ENCODE measurements at regions not wholly inside any gene's neighbourhood (a gene's known extent, or its start where the extent isn't known, plus 50 kb on each side); places are given as distances from the start of the nearest gene placed in this dataset.
"Not testable (repeated sequence)": the region's sequence is repeated elsewhere in the genome, so short reads cannot be mapped to it uniquely, and the experiment has no call there.

DNA sequence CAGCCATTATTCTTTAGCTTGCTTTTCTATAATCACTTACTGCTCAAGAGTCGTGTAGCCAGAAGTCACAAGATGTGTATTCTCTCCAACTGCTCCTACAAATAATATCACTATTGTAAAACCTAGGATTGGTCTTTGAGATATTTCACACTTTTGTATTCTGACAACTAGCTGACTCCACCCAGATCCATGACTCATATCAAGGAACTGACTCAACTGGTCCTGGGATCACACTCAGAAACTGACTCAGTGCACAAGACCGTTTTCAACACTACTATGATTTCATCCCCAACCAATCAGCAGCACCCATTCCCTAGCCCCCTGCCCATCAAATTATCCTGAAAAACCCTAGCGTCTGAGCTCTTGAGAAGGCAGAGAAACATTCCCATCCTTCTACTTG is 56.5 kb upstream of the ORC5 start:
- ChIA-PET POLR2A (no interaction called here), CTCF (no interaction called here)
- H3K27ac ChIP-seq (ENCODE audit: insufficient read depth in 1 of 2, low read depth in 1 of 2, low read length in 2 of 2, poor library complexity in 1 of 2, severe bottlenecking in 2 of 2), result no peak overlapping the region

DNA sequence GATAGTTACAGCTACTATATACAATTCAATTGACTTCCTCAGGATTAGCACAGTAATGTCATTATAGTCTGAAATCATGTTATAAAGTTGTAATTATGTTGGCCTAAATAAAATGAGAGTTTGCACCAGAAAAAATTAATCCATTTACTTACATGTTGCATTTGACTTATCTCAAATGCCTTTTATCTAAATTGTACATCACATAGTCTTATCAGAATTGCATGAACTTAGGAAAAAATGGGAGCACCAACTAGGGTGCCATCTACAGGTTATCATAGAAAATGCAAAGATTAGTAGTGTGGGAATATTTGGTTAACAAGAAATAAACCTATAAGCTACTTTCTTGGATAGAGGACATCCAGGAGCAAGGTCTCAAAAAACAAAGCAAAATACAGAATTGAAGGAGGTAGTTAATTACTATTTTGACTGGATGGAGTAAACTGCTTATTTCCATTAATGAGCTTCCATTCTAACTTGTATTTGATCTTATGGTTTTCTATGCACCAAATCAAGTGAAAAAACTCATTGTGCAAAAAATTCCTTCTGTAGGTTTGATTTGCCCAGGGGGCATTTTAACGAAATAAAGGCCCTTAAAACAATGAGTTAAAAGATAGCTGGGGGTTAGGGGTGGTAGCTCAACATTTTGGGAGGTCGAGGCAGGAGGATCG is 60.0 kb upstream of the ORC5 start:
- WGBS (ENCODE audit: insufficient coverage), result 0% methylated on average over 1 of the region's 3 CpGs
- Histone ChIP-seq H3K4me3 (ENCODE audit: control insufficient read depth in 1 of 7, extremely low read depth in 1 of 7, insufficient read depth in 4 of 7, low read depth in 2 of 7, low read length in 6 of 7) (no peak overlapping the region), H3K9me3 (ENCODE audit: control extremely low read depth in 1 of 5, control insufficient read depth in 4 of 5, insufficient read depth in 2 of 5, low read depth in 1 of 5, low read length in 4 of 5) (peaks cover 0 to 9% (median 3%) of the 10 kb centered on the region in 5 experiments), H3K4me1 (ENCODE audit: control extremely low read depth in 1 of 4, control insufficient read depth in 4 of 4, insufficient read depth in 4 of 4, low read length in 3 of 4) (no peaks in the 10 kb centered on the region), H3K36me3 (ENCODE audit: control insufficient read depth in 4 of 4, insufficient read depth in 4 of 4, low read length in 3 of 4) (no peaks in the 10 kb centered on the region), H3K27ac (ENCODE audit: insufficient read depth in 1 of 2, low read depth in 1 of 2, low read length in 2 of 2, poor library complexity in 1 of 2, severe bottlenecking in 2 of 2) (no peak overlapping the region), H3K27me3 (replicated peaks in 2 of 5; ENCODE audit: control insufficient read depth in 4 of 5, insufficient read depth in 5 of 5, low read length in 4 of 5) (peaks cover 0 to 2% (median 0%) of the 10 kb centered on the region in 5 experiments)
- POLR2A ChIA-PET, result no interaction called here
- CTCF ChIA-PET, result interaction anchor here (1.0 to 2.5 kb wide), 4 partner anchors 13 to 43 kb away, joined by 3 to 9 read pairs (median 8); no protein-coding TSS in a partner anchor
- DNase-seq, result peak; percentile 6 to 13 (median 10)

More for the DNA sequence above, 56.5 kb upstream of the ORC5 start:
- Histone ChIP-seq H3K4me3 (ENCODE audit: control insufficient read depth in 1 of 7, extremely low read depth in 1 of 7, insufficient read depth in 4 of 7, low read depth in 2 of 7, low read length in 6 of 7) (no peak overlapping the region), H3K4me1 (ENCODE audit: control extremely low read depth in 1 of 4, control insufficient read depth in 4 of 4, insufficient read depth in 4 of 4, low read length in 3 of 4) (no peaks in the 10 kb centered on the region), H3K27me3 (replicated peaks in 2 of 5; ENCODE audit: control insufficient read depth in 4 of 5, insufficient read depth in 5 of 5, low read length in 4 of 5) (peaks cover 0 to 3% (median 0%) of the 10 kb centered on the region in 5 experiments), H3K9me3 (ENCODE audit: control extremely low read depth in 1 of 5, control insufficient read depth in 4 of 5, insufficient read depth in 2 of 5, low read depth in 1 of 5, low read length in 4 of 5) (peaks cover 0 to 10% (median 3%) of the 10 kb centered on the region in 5 experiments), H3K36me3 (ENCODE audit: control insufficient read depth in 4 of 4, insufficient read depth in 4 of 4, low read length in 3 of 4) (no peaks in the 10 kb centered on the region)
- DNase-seq, result no peak
- 95% methylated on average over 3 of the region's 3 CpGs for WGBS (ENCODE audit: insufficient coverage)

DNA sequence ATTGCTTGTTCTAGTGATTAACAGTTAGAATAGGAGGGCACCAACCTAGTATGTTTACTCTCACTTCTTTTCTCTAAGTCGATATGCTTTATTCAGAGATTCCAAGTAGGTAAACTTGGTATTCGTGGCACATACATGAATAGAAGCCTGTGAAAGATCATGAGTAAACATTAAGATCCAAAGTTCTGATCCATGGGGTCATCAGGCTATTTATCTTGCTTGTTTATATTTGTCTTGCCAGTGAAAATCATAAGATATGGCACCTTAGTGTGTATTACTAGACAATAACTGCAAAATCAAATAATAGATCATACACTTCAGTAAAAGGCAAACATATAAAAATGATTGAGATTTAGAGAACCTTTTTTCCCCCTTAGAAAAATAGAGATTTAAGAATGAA is 56.5 kb upstream of the LHFPL3 start:
- H3K9me3 ChIP-seq (ENCODE audit: control extremely low read depth in 1 of 5, control insufficient read depth in 4 of 5, insufficient read depth in 2 of 5, low read depth in 1 of 5, low read length in 4 of 5), result peaks cover 0 to 4% (median 0%) of the 10 kb centered on the region in 5 experiments
- H3K27me3 ChIP-seq (replicated peaks in 2 of 5; ENCODE audit: control insufficient read depth in 4 of 5, insufficient read depth in 5 of 5, low read length in 4 of 5), result peaks cover 0 to 2% (median 0%) of the 10 kb centered on the region in 5 experiments
- ChIA-PET POLR2A (no interaction called here), CTCF (no interaction called here)
- 86% methylated on average over 2 of the region's 2 CpGs for WGBS (ENCODE audit: insufficient coverage)
- H3K27ac ChIP-seq (ENCODE audit: insufficient read depth in 1 of 2, low read depth in 1 of 2, low read length in 2 of 2, poor library complexity in 1 of 2, severe bottlenecking in 2 of 2), result no peak overlapping the region
- DNase-seq, result no peak
- H3K4me3 ChIP-seq (ENCODE audit: control insufficient read depth in 1 of 7, extremely low read depth in 1 of 7, insufficient read depth in 4 of 7, low read depth in 2 of 7, low read length in 6 of 7), result no peak overlapping the region
- H3K4me1 ChIP-seq (ENCODE audit: control extremely low read depth in 1 of 4, control insufficient read depth in 4 of 4, insufficient read depth in 4 of 4, low read length in 3 of 4), result no peaks in the 10 kb centered on the region
- H3K36me3 ChIP-seq (ENCODE audit: control insufficient read depth in 4 of 4, insufficient read depth in 4 of 4, low read length in 3 of 4), result no peaks in the 10 kb centered on the region

DNA sequence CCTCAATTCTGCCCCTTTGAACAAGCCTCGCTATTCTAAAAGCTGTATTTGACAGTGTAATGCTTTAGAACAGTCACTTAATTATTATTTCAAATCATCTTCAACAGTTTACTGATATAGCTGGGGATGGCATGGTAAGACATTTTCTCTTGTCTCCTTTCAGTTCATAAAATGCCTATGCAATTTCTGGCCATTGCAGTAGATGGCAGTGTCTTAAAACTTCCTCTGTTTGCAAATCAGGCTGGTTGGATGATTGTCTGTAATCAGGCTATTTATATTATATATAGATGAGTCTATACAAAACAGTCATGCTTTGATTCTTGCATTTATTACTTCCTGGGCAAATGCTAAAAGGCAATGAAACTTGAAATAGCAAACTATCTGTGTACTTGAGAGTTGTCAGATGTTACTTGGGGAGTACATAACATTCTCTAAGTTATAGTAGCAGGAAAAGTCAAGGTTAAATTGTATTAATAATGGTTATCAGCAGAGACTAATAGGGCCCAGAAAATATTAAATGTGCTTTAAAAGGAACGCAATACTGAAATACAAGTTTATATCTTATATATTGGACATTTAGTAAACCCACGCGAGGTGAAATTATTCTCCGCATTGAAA is 55.5 kb upstream of the LHFPL3 start:
- Histone ChIP-seq H3K27ac (ENCODE audit: insufficient read depth in 1 of 2, low read depth in 1 of 2, low read length in 2 of 2, poor library complexity in 1 of 2, severe bottlenecking in 2 of 2) (no peak overlapping the region), H3K9me3 (ENCODE audit: control extremely low read depth in 1 of 5, control insufficient read depth in 4 of 5, insufficient read depth in 2 of 5, low read depth in 1 of 5, low read length in 4 of 5) (peaks cover 0 to 4% (median 0%) of the 10 kb centered on the region in 5 experiments), H3K36me3 (ENCODE audit: control insufficient read depth in 4 of 4, insufficient read depth in 4 of 4, low read length in 3 of 4) (no peaks in the 10 kb centered on the region), H3K4me1 (ENCODE audit: control extremely low read depth in 1 of 4, control insufficient read depth in 4 of 4, insufficient read depth in 4 of 4, low read length in 3 of 4) (no peaks in the 10 kb centered on the region), H3K4me3 (ENCODE audit: control insufficient read depth in 1 of 7, extremely low read depth in 1 of 7, insufficient read depth in 4 of 7, low read depth in 2 of 7, low read length in 6 of 7) (no peak overlapping the region), H3K27me3 (replicated peaks in 2 of 5; ENCODE audit: control insufficient read depth in 4 of 5, insufficient read depth in 5 of 5, low read length in 4 of 5) (peaks cover 0 to 2% (median 0%) of the 10 kb centered on the region in 5 experiments)
- WGBS (ENCODE audit: insufficient coverage), result no CpG with 5 or more reads among the region's 5 CpGs
- CTCF ChIA-PET, result interaction anchor here (0.6 kb wide), 1 partner anchor 98 kb away, joined by 3 read pairs; no protein-coding TSS in a partner anchor
- POLR2A ChIA-PET, result no interaction called here
- peak; percentile 16 to 49 (median 39) for DNase-seq

DNA sequence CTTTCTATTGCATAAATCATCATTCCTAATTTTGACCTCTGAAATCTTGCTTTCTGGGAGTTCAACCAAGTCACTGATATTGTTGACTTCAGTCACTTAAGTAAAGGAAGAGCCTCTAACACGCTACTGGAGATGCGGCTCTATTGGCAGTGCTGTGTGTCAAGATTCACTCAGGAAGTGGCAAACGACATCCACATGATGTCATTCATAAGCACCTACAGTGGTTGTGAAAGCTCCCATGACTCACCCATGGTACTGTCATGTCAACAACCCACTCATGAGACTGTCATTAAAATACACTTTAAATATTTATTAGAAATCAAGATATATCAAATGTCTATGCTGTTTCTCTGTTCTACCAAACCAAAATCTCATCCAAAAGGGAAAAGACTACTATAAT is 52.5 kb upstream of the LHFPL3 start:
- peaks cover 0 to 4% (median 0%) of the 10 kb centered on the region in 5 experiments for H3K9me3 ChIP-seq (ENCODE audit: control extremely low read depth in 1 of 5, control insufficient read depth in 4 of 5, insufficient read depth in 2 of 5, low read depth in 1 of 5, low read length in 4 of 5)
- no peaks in the 10 kb centered on the region for H3K36me3 ChIP-seq (ENCODE audit: control insufficient read depth in 4 of 4, insufficient read depth in 4 of 4, low read length in 3 of 4)
- H3K4me1 ChIP-seq (ENCODE audit: control extremely low read depth in 1 of 4, control insufficient read depth in 4 of 4, insufficient read depth in 4 of 4, low read length in 3 of 4), result no peaks in the 10 kb centered on the region
- CTCF ChIA-PET, result no interaction called here
- H3K4me3 ChIP-seq (ENCODE audit: control insufficient read depth in 1 of 7, extremely low read depth in 1 of 7, insufficient read depth in 4 of 7, low read depth in 2 of 7, low read length in 6 of 7), result no peak overlapping the region
- DNase-seq, result no peak
- WGBS (ENCODE audit: insufficient coverage), result 100% methylated on average over 2 of the region's 3 CpGs
- POLR2A ChIA-PET, result no interaction called here
- H3K27me3 ChIP-seq (replicated peaks in 2 of 5; ENCODE audit: control insufficient read depth in 4 of 5, insufficient read depth in 5 of 5, low read length in 4 of 5), result peaks cover 0 to 2% (median 0%) of the 10 kb centered on the region in 5 experiments
- no peak overlapping the region for H3K27ac ChIP-seq (ENCODE audit: insufficient read depth in 1 of 2, low read depth in 1 of 2, low read length in 2 of 2, poor library complexity in 1 of 2, severe bottlenecking in 2 of 2)

DNA sequence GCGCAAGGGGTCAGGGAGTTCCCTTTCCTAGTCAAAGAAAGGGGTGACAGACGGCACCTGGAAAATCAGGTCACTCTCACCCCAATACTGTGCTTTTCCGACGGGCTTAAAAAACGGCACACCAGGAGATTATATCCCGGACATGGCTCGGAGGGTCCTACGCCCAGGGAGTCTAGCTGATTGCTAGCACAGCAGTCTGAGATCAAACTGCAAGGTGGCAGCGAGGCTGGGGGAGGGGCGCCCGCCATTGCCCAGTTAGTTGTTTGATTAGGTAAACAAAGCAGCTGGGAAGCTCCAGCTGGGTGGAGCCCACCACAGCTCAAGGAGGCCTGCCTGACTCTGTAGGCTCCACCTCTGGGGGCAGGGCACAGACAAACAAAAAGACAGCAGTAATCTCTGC is 51.7 kb upstream of the LHFPL3 start:
- H3K9me3 ChIP-seq (ENCODE audit: control extremely low read depth in 1 of 5, control insufficient read depth in 4 of 5, insufficient read depth in 2 of 5, low read depth in 1 of 5, low read length in 4 of 5); POLR2A ChIA-PET; H3K4me3 ChIP-seq (ENCODE audit: control insufficient read depth in 1 of 7, extremely low read depth in 1 of 7, insufficient read depth in 4 of 7, low read depth in 2 of 7, low read length in 6 of 7); CTCF ChIA-PET; DNase-seq; H3K27me3 ChIP-seq (replicated peaks in 2 of 5; ENCODE audit: control insufficient read depth in 4 of 5, insufficient read depth in 5 of 5, low read length in 4 of 5); H3K4me1 ChIP-seq (ENCODE audit: control extremely low read depth in 1 of 4, control insufficient read depth in 4 of 4, insufficient read depth in 4 of 4, low read length in 3 of 4); H3K27ac ChIP-seq (ENCODE audit: insufficient read depth in 1 of 2, low read depth in 1 of 2, low read length in 2 of 2, poor library complexity in 1 of 2, severe bottlenecking in 2 of 2); H3K36me3 ChIP-seq (ENCODE audit: control insufficient read depth in 4 of 4, insufficient read depth in 4 of 4, low read length in 3 of 4): not testable (repeated sequence)
- 97% methylated on average over 6 of the region's 11 CpGs for WGBS (ENCODE audit: insufficient coverage)
